ENCODE measurements at regions not wholly inside any gene's neighbourhood (a gene's known extent, or its start where the extent isn't known, plus 50 kb on each side); places are given as distances from the start of the nearest gene placed in this dataset.

DNA sequence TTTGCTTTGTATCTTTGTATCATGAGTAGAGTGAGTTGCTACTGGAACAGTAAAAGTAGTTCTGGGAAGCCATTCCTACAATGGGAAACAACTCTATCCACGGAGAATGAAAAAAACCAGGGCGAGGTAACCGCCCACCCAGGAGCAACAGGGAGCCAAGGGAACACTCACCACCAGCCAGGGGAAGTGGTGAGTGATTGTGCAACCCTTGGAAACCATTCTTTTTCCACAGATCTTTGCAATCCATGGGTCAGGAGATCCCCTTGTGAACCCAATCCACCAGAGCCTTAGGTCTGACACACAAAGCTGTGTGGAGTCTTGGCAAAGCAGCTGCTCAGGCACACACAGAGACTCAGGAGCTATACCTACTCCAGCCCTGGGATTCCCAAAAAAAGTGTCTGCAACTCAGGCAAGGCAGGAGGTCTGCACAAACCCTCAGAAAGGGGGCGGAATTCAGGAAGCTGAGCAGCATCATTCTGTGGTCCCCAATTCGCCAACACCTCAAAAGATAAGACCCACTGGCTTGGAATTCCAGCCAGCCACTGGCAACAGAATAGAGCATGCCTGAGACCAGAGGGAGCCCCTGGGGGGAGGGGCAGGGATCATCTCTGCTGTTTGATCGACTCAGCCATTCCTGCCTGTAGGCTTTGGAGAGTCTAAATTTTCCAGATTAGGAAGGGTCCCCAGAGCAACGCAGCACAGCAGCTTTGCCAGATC is 52.1 kb upstream of the PPFIA2 start:
- DNase-seq (ENCODE audit: low read depth) = peak; percentile 6

DNA sequence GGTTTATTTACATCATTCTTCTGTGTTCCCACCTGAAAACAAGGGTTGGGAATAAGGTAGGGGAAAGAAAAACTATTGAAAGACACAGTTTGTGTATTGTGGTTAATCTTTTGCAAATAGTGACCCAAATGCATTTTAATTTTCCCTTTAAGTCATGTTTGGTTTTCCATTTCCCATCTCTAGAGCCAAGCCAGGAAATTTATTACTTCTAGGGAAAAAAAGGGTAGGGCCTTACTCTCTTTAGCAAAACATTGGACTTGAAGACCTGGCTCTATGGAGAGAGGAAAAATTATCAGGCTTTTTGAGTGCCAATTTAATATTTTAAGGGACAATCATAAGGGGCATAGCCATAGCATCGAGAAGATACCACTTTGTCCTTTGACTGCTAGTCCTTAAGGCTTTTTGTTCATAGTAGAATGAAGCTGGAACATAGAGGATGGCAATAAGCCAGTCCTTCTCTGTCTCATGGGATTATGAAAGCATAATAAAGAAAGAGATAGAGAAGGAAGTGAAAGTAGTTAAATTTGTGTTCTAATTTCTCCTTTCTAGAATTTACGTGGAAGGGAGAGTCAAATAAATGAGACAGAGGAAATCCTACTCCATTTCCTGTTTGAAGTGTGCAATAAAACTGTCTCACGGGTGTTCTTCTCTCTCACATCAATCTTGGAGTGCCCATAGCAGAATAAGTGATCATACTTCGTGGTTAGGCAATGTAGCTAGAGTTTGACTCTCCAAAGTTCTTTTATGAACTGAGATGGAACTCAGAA is 50.9 kb upstream of the PPFIA2 start:
- peak; percentile 5 for DNase-seq (ENCODE audit: low read depth)

DNA sequence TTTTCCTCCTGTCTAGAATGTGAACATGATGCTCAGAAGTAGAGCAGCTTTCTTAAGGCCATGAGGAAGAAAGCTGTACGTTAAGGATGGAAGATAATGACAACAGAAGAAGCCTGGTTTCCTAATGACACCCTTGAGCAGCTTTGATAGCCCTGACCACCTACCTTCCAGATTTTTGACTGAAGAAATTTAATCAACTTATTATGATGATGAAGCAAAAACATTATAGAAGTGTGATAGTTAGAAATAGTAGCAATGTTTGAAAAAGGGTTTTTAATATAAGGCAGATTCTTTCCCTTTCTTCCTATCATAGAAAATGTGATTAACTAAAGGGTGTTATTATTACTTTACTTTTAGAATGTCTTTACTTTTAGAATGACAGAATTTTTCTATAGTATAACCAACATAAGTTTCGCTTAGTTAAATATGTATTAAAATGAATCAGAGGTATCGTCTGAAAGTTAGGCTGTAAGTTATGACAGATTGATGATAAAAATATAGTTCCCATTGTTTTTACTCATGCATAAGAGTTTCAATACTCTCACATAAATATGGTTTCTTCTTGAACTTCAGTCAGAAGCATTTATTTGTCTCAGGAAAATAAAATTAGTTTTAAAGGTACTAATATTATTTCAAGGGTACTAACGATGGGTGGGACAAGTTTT is 50.1 kb upstream of the PPFIA2 start:
- DNase-seq (ENCODE audit: low read depth) = no peak
